GM12892 (cell line): ENCODE measurements at regions not wholly inside any gene's neighbourhood (a gene's known extent, or its start where the extent isn't known, plus 50 kb on each side); places are given as distances from the start of the nearest gene placed in this dataset.

Experiments
- POLR2A ChIP-seq: IDR thresholded peaks from 2 replicates; pipeline ENCODE4 v1.6.1; 2011; ENCODE audit warnings: low read depth, low read length, control low read depth
- POLR2AphosphoS5 ChIP-seq: IDR thresholded peaks from 2 replicates; pipeline ENCODE4 v1.6.1; 2011; ENCODE audit warnings: low read depth, low read length, control low read depth

GRCh38 chr3:117706756-117707155 lies 997.2 kb downstream of the TUSC7 start:
- no peak for TF ChIP-seq POLR2AphosphoS5
- TF ChIP-seq POLR2A: no peak
